Tibial artery (tissue), 4 donors: ENCODE measurements at regions not wholly inside any gene's neighbourhood (a gene's known extent, or its start where the extent isn't known, plus 50 kb on each side); places are given as distances from the start of the nearest gene placed in this dataset.

Source experiments
- DNase-seq, 2 donors: peaks; one replicate each; pipeline ENCODE4 v3.0.0-alpha.2; 2019
- H3K27ac ChIP-seq, 2 donors: fragments of 200-600 bp; sonication (generic) in 1 of 2; 1 replicate in 1 of 2; 2 replicates in 1 of 2; pipeline ENCODE4 v1.5.1; 2018 to 2019; ENCODE audit warnings: mild to moderate bottlenecking in 1 of 2
- H3K27me3 ChIP-seq, 2 donors: fragments of 200-600 bp; sonication (generic) in 1 of 2; one replicate each; pipeline versions ENCODE4 v1.5.1 to v1.6.0; 2016 to 2019
- H3K36me3 ChIP-seq, 3 donors: fragments of 200-600 bp; sonication (generic) in 2 of 3; one replicate each; pipeline ENCODE4 v1.5.1; 2016 to 2019; ENCODE audit warnings: mild to moderate bottlenecking in 2 of 3
- H3K4me1 ChIP-seq, 4 donors: fragments of 200-600 bp; sonication (generic) in 2 of 4; 1 replicate in 3 of 4; 2 replicates in 1 of 4; pipeline ENCODE4 v1.5.1; 2016 to 2019
- H3K4me3 ChIP-seq, 2 donors: fragments of 200-600 bp; sonication (generic) in 1 of 2; 1 replicate in 1 of 2; 2 replicates in 1 of 2; pipeline ENCODE4 v1.5.1; 2018 to 2019; ENCODE audit warnings: mild to moderate bottlenecking in 2 of 2
- H3K9me3 ChIP-seq, 3 donors: fragments of 200-600 bp; sonication (generic) in 1 of 3; one replicate each; pipeline ENCODE4 v1.5.1; 2016 to 2019
- intact Hi-C: fragments of 100-400 bp; cut with DNase I; formaldehyde crosslinking; loops from one replicate; pipeline ENCODE4 v1.15.0; 2023; ENCODE audit warnings: low total_unique reads
- TF ChIP-seq, protein P1 (sequence below), 2 experiments: fragments of 200-600 bp in 1 of 2; fragments of 450-650 bp in 1 of 2; IDR thresholded peaks; one replicate each; pipeline ENCODE4 v1.5.1; 2017 to 2019; ENCODE audit warnings: antibody characterized with exemption in 2 of 2, mild to moderate bottlenecking in 1 of 2, moderate library complexity in 1 of 2

DNA sequence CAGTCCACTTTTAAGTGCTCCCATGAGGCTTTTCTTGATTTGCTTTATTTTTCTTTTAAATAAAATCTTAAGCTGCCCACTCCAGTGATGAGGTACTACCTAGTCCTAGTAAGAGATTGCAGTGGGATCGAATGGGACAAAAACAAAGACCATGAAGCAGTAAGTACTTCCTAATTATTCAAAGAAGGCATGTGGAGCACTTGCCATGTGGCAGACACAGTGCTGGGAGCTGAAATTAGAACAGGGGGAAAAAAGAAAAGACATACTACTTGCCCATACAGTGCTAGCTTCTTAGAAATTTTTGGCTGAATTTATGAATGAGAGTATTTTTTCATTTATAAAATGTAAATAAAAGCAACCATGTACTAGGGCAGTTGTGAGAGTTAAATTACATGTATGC lies 239.9 kb upstream of the TNC start:
- Histone ChIP-seq H3K9me3 (no peaks in the 10 kb centered on the region), H3K27me3 (no peaks in the 10 kb centered on the region), H3K36me3 (no peaks in the 10 kb centered on the region), H3K27ac (no peak overlapping the region), H3K4me1 (peaks cover 0 to 3% (median 0%) of the 10 kb centered on the region in 4 donors), H3K4me3 (no peak overlapping the region)
- TF ChIP-seq, protein P1, sequence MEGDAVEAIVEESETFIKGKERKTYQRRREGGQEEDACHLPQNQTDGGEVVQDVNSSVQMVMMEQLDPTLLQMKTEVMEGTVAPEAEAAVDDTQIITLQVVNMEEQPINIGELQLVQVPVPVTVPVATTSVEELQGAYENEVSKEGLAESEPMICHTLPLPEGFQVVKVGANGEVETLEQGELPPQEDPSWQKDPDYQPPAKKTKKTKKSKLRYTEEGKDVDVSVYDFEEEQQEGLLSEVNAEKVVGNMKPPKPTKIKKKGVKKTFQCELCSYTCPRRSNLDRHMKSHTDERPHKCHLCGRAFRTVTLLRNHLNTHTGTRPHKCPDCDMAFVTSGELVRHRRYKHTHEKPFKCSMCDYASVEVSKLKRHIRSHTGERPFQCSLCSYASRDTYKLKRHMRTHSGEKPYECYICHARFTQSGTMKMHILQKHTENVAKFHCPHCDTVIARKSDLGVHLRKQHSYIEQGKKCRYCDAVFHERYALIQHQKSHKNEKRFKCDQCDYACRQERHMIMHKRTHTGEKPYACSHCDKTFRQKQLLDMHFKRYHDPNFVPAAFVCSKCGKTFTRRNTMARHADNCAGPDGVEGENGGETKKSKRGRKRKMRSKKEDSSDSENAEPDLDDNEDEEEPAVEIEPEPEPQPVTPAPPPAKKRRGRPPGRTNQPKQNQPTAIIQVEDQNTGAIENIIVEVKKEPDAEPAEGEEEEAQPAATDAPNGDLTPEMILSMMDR (IDR thresholded peaks at IDR 0.05): no peak
- intact Hi-C loops: no loop called here
- no peak for DNase-seq

DNA sequence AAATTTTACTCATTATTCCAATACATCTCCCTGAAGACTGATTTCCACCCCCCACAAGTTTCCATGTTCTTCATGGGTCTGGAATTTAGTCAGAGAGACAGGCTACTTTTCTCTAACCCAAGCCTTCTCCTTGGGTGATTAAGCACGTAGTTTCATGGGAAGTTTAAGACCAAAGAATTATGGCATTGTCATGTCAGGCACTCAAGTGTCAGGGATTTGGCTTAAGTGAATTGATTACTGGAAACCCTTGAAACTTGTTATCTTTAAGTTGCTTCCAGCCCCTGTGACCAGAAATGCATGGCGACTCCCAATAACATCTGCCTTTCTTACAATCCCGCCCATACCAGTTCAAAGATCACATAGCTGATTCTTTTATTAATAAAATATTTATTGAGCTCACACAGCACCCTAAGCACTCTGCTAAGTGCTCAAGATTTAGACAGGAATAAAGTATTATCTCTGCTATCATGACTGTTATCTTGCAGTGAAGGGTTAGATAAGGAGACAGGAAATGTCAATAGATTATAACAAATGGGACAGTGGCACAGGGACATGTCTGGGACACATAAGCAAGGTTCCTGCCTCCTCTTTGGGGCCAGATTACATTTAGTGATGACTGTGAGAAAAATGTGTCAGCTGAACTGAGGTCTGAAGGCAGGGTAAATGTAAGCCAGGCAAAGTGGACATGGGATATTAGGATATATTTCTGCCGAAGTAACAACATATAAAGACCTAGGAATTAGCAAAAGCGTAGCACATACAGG lies 241.2 kb upstream of the TNC start:
- H3K27ac ChIP-seq: no peak overlapping the region
- no peak for DNase-seq
- no peaks in the 10 kb centered on the region for H3K27me3 ChIP-seq
- TF ChIP-seq, protein P1 (IDR thresholded peaks at IDR 0.05): no peak
- H3K36me3 ChIP-seq: no peaks in the 10 kb centered on the region
- H3K4me3 ChIP-seq: no peak overlapping the region
- intact Hi-C loops: no loop called here
- H3K9me3 ChIP-seq: no peaks in the 10 kb centered on the region
- H3K4me1 ChIP-seq: peaks cover 0 to 3% (median 0%) of the 10 kb centered on the region in 4 donors

DNA sequence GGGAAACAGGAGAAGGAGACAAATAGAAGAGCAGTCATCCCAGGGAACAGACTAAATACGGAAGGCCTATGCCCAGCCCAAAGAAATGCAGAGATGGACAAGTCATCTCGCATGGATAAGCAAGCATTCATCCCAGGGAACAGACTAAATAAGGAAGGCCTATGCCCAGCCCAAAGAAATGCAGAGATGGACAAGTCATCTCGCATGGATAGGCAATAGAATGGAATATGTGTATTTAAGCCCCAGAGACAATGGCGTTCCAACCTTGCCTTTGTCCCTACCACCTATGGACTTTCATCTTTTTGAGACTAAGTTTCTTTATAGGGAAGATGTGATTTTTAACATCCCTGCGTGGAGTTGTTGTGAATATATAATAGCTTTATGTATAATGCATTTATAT lies 242.2 kb upstream of the TNC start:
- Histone ChIP-seq H3K4me1 (peaks cover 0 to 3% (median 0%) of the 10 kb centered on the region in 4 donors), H3K27me3 (no peaks in the 10 kb centered on the region), H3K36me3 (no peaks in the 10 kb centered on the region), H3K4me3 (no peak overlapping the region), H3K9me3 (no peaks in the 10 kb centered on the region), H3K27ac (no peak overlapping the region)
- DNase-seq: no peak
- TF ChIP-seq, protein P1 (IDR thresholded peaks at IDR 0.05): no peak
- intact Hi-C loops: no loop called here

DNA sequence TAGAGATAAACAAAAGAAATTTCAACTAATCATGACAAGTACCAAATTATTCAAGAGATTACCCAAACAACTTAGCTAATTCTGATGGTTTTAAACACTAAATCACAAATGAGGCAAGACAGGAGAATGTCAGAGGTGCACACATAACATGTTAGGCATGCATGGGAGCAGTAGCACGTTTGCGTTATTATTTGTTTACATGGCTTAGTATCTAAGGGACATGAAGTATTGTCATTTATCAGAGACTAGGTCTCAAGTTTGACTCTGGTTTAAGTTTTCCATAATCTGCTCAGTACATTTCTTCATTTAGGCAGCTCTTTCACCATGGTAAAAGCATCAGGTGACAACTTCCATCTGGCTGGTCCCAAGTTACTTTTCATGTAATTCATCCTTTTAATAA lies 244.1 kb upstream of the TNC start:
- no peaks in the 10 kb centered on the region for H3K9me3 ChIP-seq
- H3K4me3 ChIP-seq: no peak overlapping the region
- intact Hi-C loops: no loop called here
- H3K27me3 ChIP-seq: no peaks in the 10 kb centered on the region
- no peak overlapping the region for H3K27ac ChIP-seq
- peaks cover 0 to 13% (median 0%) of the 10 kb centered on the region in 4 donors for H3K4me1 ChIP-seq
- TF ChIP-seq, protein P1 (IDR thresholded peaks at IDR 0.05): no peak
- H3K36me3 ChIP-seq: no peaks in the 10 kb centered on the region
- no peak for DNase-seq

DNA sequence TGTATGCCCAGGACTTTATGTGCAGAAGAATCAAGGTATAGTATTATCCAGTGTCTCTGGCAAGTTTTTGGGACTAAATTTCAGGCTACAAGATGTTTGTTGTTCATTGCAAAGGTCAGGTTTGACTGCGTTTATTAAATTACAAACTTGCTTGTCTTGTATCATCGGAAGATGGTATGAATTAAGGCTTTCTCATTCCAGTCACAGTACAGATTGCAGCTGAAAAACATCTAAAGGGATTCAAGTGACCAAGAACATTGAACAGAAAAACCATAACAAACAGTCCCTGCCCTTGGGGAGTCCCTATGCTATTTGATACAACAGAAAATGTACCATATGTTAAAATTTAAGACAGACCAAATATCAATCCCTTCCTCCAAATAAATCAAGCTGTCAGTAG lies 244.7 kb upstream of the TNC start:
- no peak for DNase-seq
- intact Hi-C loops: no loop called here
- Histone ChIP-seq H3K9me3 (no peaks in the 10 kb centered on the region), H3K4me3 (no peak overlapping the region), H3K27me3 (no peaks in the 10 kb centered on the region), H3K27ac (no peak overlapping the region), H3K4me1 (peaks cover 0 to 18% (median 2%) of the 10 kb centered on the region in 4 donors), H3K36me3 (no peaks in the 10 kb centered on the region)
- TF ChIP-seq, protein P1 (IDR thresholded peaks at IDR 0.05): no peak
